CD4-positive, CD25-positive, alpha-beta regulatory T cell (primary cell): ENCODE measurements at regions not wholly inside any gene's neighbourhood (a gene's known extent, or its start where the extent isn't known, plus 50 kb on each side); places are given as distances from the start of the nearest gene placed in this dataset.

Experiments used
- ATAC-seq, 2 donors: fragments of 150-1000 bp; cut with Tn5 transposase; one replicate each; pipeline ENCODE4 v1.10.0; 2021; ENCODE audit warnings: low read depth in 2 of 2, moderate number of reproducible peaks in 2 of 2, moderate library complexity in 1 of 2
- DNase-seq, 3 donors: peaks; one replicate each; pipeline versions ENCODE4 v3.0.0 to v3.0.0-alpha.2; 2012 to 2022; ENCODE audit warnings: mixed read lengths in 1 of 3
- H3K27ac ChIP-seq: one replicate; pipeline ENCODE4 v1.7.0; 2013; ENCODE audit warnings: mild to moderate bottlenecking, low read length; ENCODE audit not compliant: insufficient read depth, poor library complexity, severe bottlenecking
- H3K27me3 ChIP-seq: one replicate; pipeline ENCODE4 v1.7.0; 2013; ENCODE audit warnings: low read length; ENCODE audit not compliant: control insufficient read depth, insufficient read depth
- H3K36me3 ChIP-seq: one replicate; pipeline ENCODE4 v1.7.0; 2013; ENCODE audit warnings: mild to moderate bottlenecking, low read length, moderate library complexity; ENCODE audit not compliant: control insufficient read depth, insufficient read depth
- H3K4me1 ChIP-seq: 2 replicates; pipeline ENCODE4 v1.7.0; 2013; ENCODE audit warnings: mild to moderate bottlenecking, low read length; ENCODE audit not compliant: insufficient read depth, control insufficient read depth, poor library complexity, severe bottlenecking
- H3K4me3 ChIP-seq: one replicate; pipeline ENCODE4 v1.7.0; 2013; ENCODE audit warnings: low read depth, mild to moderate bottlenecking, low read length, moderate library complexity
- H3K9me3 ChIP-seq, 2 experiments: 1 replicate in 1 of 2; 2 replicates in 1 of 2; pipeline ENCODE4 v1.7.0; 2013; ENCODE audit warnings: low read length in 2 of 2, mild to moderate bottlenecking in 1 of 2, moderate library complexity in 1 of 2; ENCODE audit not compliant: control insufficient read depth in 2 of 2
- H3K27ac Mint-ChIP-seq, 3 donors: one replicate each; pipeline ENCODE4 v1.8.0; 2020 to 2022; ENCODE audit warnings: mild to moderate bottlenecking in 3 of 3, mixed read lengths in 3 of 3, moderate library complexity in 2 of 3
- H3K27me3 Mint-ChIP-seq: one replicate; pipeline ENCODE4 v1.8.0; 2022; ENCODE audit warnings: mild to moderate bottlenecking, mixed read lengths
- H3K36me3 Mint-ChIP-seq: one replicate; pipeline ENCODE4 v1.8.0; 2020; ENCODE audit warnings: mixed read lengths
- H3K4me1 Mint-ChIP-seq, 4 donors: one replicate each; pipeline ENCODE4 v1.8.0; 2020 to 2022; ENCODE audit warnings: mixed read lengths in 4 of 4, mild to moderate bottlenecking in 1 of 4
- H3K4me3 Mint-ChIP-seq, 4 donors: one replicate each; pipeline ENCODE4 v1.8.0; 2020 to 2022; ENCODE audit warnings: mild to moderate bottlenecking in 4 of 4, mixed read lengths in 4 of 4, moderate library complexity in 3 of 4
- H3K9me3 Mint-ChIP-seq, 7 donors: one replicate each; pipeline ENCODE4 v1.8.0; 2020 to 2022; ENCODE audit warnings: mixed read lengths in 7 of 7, mild to moderate bottlenecking in 3 of 7, moderate library complexity in 2 of 7

DNA sequence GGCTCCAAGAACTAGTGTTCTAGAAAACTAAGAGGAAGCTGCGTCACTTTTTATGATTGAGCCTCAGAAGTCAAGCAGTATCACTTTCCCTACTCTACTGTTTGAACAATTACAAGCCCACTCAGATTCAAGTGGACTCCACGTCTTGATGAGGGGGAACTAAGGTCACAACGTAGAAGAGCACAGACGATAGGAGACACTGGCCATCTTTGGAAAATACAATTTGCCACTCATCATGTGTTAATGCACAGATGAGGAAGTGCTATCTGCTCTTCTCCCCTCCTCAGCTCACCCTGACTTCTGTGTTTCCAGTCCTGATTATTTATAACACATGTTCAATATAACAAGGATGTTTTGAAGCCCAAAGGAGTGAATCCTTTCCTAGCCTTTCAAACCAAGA, 76.1 kb upstream of the CYP1B1 start:
- H3K9me3 Mint-ChIP-seq, result peaks cover 0 to 2% (median 0%) of the 10 kb centered on the region in 7 donors
- H3K9me3 ChIP-seq, result no peaks in the 10 kb centered on the region
- H3K27ac Mint-ChIP-seq, result no peak overlapping the region
- no peak for ATAC-seq
- peaks cover 6% of the 10 kb centered on the region for H3K27me3 Mint-ChIP-seq
- H3K4me1 Mint-ChIP-seq, result peaks cover 0 to under 1% (median 0%) of the 10 kb centered on the region in 4 donors
- no peak overlapping the region for H3K27ac ChIP-seq
- H3K27me3 ChIP-seq, result peaks cover 2% of the 10 kb centered on the region
- H3K4me3 Mint-ChIP-seq, result no peak overlapping the region
- DNase-seq, result no peak
- no peaks in the 10 kb centered on the region for H3K36me3 Mint-ChIP-seq
- H3K4me1 ChIP-seq, result no peaks in the 10 kb centered on the region
- no peak overlapping the region for H3K4me3 ChIP-seq
- H3K36me3 ChIP-seq, result no peaks in the 10 kb centered on the region

- no peak for ATAC-seq
- H3K4me3 Mint-ChIP-seq, result no peak overlapping the region
- H3K36me3 Mint-ChIP-seq, result no peaks in the 10 kb centered on the region
- H3K27me3 Mint-ChIP-seq, result peaks cover under 1% of the 10 kb centered on the region
- H3K36me3 ChIP-seq, result no peaks in the 10 kb centered on the region
- no peak overlapping the region for H3K27ac Mint-ChIP-seq
- H3K27ac ChIP-seq, result no peak overlapping the region
- no peak for DNase-seq
- no peaks in the 10 kb centered on the region for H3K9me3 ChIP-seq
- no peaks in the 10 kb centered on the region for H3K27me3 ChIP-seq
- H3K4me1 Mint-ChIP-seq, result peaks cover 0 to 2% (median 0%) of the 10 kb centered on the region in 4 donors
- no peak overlapping the region for H3K4me3 ChIP-seq
- H3K9me3 Mint-ChIP-seq, result peaks cover 0 to 2% (median 0%) of the 10 kb centered on the region in 7 donors
- H3K4me1 ChIP-seq, result no peaks in the 10 kb centered on the region
These were observed 73.6 kb upstream of the CYP1B1 start for GRCh38 chr2:38149531-38149930.

DNA sequence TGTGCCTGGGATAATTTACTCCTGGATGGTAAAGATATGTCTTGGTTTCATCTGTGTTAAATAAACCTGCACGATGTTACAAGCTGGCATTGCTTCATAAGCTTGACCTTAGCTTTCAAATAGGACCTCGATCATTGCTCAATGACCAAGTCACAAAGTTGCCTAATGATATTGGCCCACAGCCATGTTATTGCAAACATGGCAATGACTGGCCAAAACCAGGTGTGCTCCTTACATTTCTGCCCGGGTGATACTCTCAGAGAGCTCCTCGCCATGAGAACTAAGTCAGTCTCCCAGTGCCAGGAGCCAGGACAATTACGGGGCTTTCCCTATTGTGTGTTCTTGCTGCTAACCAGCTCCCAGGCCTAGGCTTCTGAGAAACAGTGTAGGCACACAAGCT, 72.5 kb upstream of the CYP1B1 start:
- no peak overlapping the region for H3K27ac Mint-ChIP-seq
- ATAC-seq, result no peak
- no peaks in the 10 kb centered on the region for H3K36me3 Mint-ChIP-seq
- Histone ChIP-seq H3K27ac (no peak overlapping the region), H3K4me1 (no peaks in the 10 kb centered on the region), H3K36me3 (no peaks in the 10 kb centered on the region), H3K9me3 (peaks cover 0 to 8% of the 10 kb centered on the region in 2 experiments), H3K4me3 (no peak overlapping the region), H3K27me3 (peaks cover 3% of the 10 kb centered on the region)
- no peak overlapping the region for H3K4me3 Mint-ChIP-seq
- no peak for DNase-seq
- H3K9me3 Mint-ChIP-seq, result peaks cover 0 to 2% (median 0%) of the 10 kb centered on the region in 7 donors
- no peaks in the 10 kb centered on the region for H3K27me3 Mint-ChIP-seq
- H3K4me1 Mint-ChIP-seq, result peaks cover 0 to 2% (median 0%) of the 10 kb centered on the region in 4 donors

GRCh38 chr2:38147333-38148121, 71.6 kb upstream of the CYP1B1 start:
- no peak overlapping the region for H3K4me3 ChIP-seq
- ATAC-seq (no peak), DNase-seq (no peak)
- Mint-ChIP-seq H3K27me3 (no peaks in the 10 kb centered on the region), H3K9me3 (peaks cover 0 to 2% (median 0%) of the 10 kb centered on the region in 7 donors), H3K4me3 (no peak overlapping the region), H3K36me3 (no peaks in the 10 kb centered on the region), H3K4me1 (peaks cover 0 to 2% (median 0%) of the 10 kb centered on the region in 4 donors), H3K27ac (no peak overlapping the region)
- H3K9me3 ChIP-seq, result peaks cover 0 to 8% of the 10 kb centered on the region in 2 experiments
- H3K4me1 ChIP-seq, result no peaks in the 10 kb centered on the region
- no peak overlapping the region for H3K27ac ChIP-seq
- H3K36me3 ChIP-seq, result no peaks in the 10 kb centered on the region
- H3K27me3 ChIP-seq, result peaks cover 3% of the 10 kb centered on the region

DNA sequence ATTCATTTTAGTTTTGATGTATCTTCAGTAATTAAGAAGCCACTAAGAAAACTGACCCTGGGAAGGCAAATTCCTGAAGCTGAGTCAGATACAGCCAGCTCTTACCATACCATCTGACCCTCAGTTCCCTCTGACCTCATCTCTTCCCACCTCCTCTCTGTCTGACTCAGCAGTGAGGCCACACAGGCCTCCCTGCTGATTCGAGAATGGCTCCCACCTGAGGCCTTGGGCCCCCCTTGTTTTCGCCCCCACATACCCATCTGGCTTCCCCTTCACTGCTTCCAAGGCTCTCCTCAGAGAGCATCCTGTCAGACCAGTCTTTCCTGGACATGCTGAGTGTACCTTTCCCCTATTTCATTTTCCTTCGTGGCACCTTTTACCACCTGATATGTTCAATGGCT, 71.0 kb upstream of the CYP1B1 start:
- H3K4me3 Mint-ChIP-seq, result no peak overlapping the region
- H3K4me3 ChIP-seq, result no peak overlapping the region

DNA sequence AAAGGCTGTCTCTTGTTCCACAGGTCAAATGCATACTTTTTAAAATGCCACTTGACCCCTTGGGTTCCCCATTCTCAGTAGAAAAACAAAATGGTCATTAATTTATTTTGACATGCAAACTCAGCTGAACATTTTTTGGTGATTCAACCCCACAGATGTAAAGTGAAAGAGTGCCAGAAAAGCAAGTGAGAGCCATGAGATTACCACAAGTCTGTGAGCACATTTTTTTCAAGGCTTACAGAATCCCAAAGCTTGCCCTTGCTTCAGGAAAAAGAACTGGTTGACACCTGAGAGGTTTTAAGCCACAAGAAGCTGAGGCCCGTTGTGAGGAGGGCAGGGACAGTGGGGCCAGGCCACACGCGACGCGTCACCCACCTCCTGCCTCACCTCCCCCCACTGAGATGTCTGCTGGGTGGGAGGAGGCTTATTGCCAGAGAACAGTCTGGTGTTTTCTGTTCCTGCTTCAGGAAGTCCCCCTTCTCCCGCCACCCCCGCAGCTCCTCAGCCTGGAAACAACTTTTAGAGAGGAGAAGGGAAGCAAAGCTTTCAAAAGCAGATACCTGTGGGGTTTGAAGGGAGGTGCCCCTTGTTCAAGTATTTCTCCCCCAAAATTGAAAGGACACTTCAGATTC, 70.4 kb upstream of the CYP1B1 start:
- Histone ChIP-seq H3K9me3 (peaks cover 0 to 8% of the 10 kb centered on the region in 2 experiments), H3K4me1 (no peaks in the 10 kb centered on the region), H3K27me3 (peaks cover 9% of the 10 kb centered on the region), H3K27ac (no peak overlapping the region), H3K36me3 (no peaks in the 10 kb centered on the region), H3K4me3 (no peak overlapping the region)
- ATAC-seq (no peak), DNase-seq (no peak)
- peaks cover 0 to 2% (median 0%) of the 10 kb centered on the region in 7 donors for H3K9me3 Mint-ChIP-seq
- H3K27ac Mint-ChIP-seq, result no peak overlapping the region
- H3K4me3 Mint-ChIP-seq, result no peak overlapping the region
- no peaks in the 10 kb centered on the region for H3K27me3 Mint-ChIP-seq
- H3K36me3 Mint-ChIP-seq, result no peaks in the 10 kb centered on the region
- peaks cover 0 to 2% (median 0%) of the 10 kb centered on the region in 4 donors for H3K4me1 Mint-ChIP-seq

More for the DNA sequence above, 71.0 kb upstream of the CYP1B1 start:
- H3K36me3 ChIP-seq, result no peaks in the 10 kb centered on the region
- H3K4me1 ChIP-seq, result no peaks in the 10 kb centered on the region
- no peaks in the 10 kb centered on the region for H3K27me3 Mint-ChIP-seq
- peaks cover 0 to 2% (median 0%) of the 10 kb centered on the region in 7 donors for H3K9me3 Mint-ChIP-seq
- H3K36me3 Mint-ChIP-seq, result no peaks in the 10 kb centered on the region
- ATAC-seq (no peak), DNase-seq (no peak)
- H3K27me3 ChIP-seq, result peaks cover 7% of the 10 kb centered on the region
- H3K9me3 ChIP-seq, result peaks cover 0 to 8% of the 10 kb centered on the region in 2 experiments
- H3K27ac ChIP-seq, result no peak overlapping the region
- peaks cover 0 to 2% (median 0%) of the 10 kb centered on the region in 4 donors for H3K4me1 Mint-ChIP-seq
- H3K27ac Mint-ChIP-seq, result no peak overlapping the region

- Histone ChIP-seq H3K27me3 (peaks cover 10% of the 10 kb centered on the region), H3K9me3 (peaks cover 0 to 8% of the 10 kb centered on the region in 2 experiments), H3K27ac (no peak overlapping the region), H3K4me3 (no peak overlapping the region), H3K4me1 (no peaks in the 10 kb centered on the region), H3K36me3 (no peaks in the 10 kb centered on the region)
- ATAC-seq, result no peak
- H3K27ac Mint-ChIP-seq, result no peak overlapping the region
- no peaks in the 10 kb centered on the region for H3K36me3 Mint-ChIP-seq
- no peak overlapping the region for H3K4me3 Mint-ChIP-seq
- H3K27me3 Mint-ChIP-seq, result peaks cover 6% of the 10 kb centered on the region
- H3K4me1 Mint-ChIP-seq, result peaks cover 0 to 2% (median 0%) of the 10 kb centered on the region in 4 donors
- no peak for DNase-seq
- peaks cover 0 to 2% (median 0%) of the 10 kb centered on the region in 7 donors for H3K9me3 Mint-ChIP-seq
These were observed 69.3 kb upstream of the CYP1B1 start for GRCh38 chr2:38145236-38145635.
